GM12872 (cell line): ENCODE measurements at regions not wholly inside any gene's neighbourhood (a gene's known extent, or its start where the extent isn't known, plus 50 kb on each side); places are given as distances from the start of the nearest gene placed in this dataset.

Source experiments
- CTCF ChIP-seq: IDR thresholded peaks from 3 replicates; pipeline ENCODE4 v1.5.1; 2011; ENCODE audit warnings: low read depth, mild to moderate bottlenecking, low read length, moderate library complexity; ENCODE audit not compliant: insufficient read depth

DNA sequence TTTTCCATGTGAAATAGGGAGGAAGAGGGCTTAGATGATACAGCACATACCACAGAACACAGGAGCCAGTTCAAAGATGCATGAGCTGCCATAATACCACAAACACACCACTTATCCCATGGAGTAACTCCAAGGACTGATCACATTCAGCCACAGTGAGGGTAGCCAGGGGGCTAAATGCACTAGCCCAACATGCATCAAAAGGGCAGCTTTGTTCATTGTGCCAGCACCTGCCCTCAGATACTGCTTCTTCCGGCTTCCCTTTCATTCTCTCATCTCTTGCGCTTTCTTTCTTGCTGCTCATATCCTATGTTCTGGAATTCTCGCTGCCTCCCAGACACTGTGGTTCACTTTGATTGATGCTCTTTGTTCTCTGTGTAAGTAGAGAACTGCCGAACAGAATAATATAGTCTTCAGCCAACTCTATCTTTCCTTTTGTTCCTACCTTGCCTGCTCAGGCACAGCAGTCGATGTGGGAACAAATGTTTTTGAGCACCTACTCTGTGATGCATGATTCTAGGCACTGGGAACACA lies 50.0 kb upstream of the SYT6 start:
- TF ChIP-seq CTCF = no peak
